GM21447 (cell line): ENCODE measurements at regions not wholly inside any gene's neighbourhood (a gene's known extent, or its start where the extent isn't known, plus 50 kb on each side); places are given as distances from the start of the nearest gene placed in this dataset.
"Not testable (repeated sequence)": the region's sequence is repeated elsewhere in the genome, so short reads cannot be mapped to it uniquely, and the experiment has no call there.

Source experiments
- ATAC-seq: cut with Tn5 transposase; IDR thresholded peaks from one replicate; pipeline ENCODE4 v1.9.1; 2021; ENCODE audit not compliant: unreplicated experiment

DNA sequence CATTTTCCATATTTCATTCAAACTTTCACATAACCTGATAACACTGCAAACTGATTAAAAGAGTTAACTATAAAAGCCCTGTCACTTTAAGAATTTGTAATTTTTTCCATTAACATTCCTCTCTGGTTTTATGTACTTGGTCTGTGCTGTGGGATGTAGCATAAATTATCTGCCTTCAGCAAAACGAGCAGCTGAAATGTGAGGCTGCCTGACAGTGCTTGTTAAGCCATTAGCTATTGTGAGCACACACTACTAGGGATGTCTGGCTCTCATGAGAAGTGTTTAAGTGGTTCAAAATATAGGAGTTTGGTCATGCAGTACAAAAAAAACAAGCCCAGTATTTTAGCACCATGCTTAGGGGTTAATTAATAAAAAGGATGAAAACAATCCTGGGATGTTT, 63.0 kb downstream of the HOXA1 start:
- ATAC-seq: no peak

DNA sequence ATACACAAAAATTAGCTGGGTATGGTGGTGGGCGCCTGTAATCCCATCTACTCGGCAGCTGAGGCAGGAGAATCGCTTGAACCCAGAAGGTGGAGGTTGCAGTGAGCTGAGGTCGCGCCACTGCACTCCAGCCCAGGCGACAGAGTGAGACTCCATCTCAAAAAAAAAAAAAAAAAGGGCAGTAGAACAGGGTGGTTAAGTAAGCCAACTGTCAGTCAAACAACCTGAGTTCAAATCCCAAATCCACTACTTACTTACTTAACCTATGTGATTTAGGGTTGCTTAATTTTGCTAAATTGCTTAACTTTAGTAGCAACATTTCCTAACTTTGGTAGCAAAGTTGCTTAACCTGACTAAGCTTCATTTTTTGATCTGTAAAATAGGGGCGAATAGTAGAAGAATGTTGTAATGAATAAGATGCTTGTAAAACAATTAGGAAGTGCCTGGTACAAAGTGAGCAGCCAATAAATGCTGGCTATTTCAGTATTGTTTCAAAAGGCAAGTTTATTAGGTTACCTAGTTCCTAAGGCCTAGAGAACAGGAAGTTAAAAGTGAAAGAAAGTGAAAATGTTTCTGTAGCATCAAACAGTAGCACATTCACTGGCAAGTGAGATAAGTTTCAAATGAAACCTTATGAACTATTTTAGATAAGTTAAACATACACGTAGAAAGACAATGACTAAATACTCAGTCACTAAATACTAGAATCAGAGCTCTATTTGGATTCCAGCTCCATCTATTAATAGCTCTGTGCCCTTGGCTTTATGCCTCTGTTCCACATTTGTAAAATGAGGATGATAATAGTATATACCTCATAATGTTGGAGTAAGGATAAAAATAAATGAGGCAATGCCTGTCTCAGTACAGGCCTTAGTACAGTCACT, 64.3 kb downstream of the HOXA1 start:
- ATAC-seq: peak; percentile 79

DNA sequence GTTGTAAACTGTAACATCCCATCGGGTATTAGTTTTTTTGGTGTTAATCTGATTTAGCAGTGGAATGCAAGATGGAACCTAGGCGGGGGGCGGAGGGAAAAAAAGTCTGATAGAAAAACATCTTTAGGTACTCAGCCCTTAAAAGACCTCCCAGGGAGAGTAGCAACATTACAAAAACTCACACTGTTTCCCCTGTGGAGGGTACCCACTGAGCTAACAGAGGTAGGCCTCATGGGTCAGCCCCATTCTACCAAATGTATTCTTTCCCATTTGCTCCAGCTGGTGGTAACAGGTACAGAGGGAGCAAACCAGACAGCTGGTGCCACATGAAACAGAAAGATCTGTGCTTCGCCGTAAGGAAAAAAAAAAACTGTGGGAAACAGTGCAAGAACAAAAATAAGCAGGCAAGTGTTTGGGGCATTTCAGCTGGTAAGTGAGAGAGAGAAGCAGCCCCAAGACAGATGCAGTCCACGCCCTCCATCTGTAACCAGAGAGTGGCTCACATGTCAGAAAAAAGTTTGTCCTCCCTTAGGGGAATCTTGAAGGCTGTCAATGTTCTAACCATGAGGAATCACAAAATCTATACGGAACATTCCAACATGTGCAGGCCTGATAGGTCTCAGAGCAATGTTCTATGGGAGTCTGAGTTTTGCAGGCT, 65.3 kb downstream of the HOXA1 start:
- no peak for ATAC-seq

DNA sequence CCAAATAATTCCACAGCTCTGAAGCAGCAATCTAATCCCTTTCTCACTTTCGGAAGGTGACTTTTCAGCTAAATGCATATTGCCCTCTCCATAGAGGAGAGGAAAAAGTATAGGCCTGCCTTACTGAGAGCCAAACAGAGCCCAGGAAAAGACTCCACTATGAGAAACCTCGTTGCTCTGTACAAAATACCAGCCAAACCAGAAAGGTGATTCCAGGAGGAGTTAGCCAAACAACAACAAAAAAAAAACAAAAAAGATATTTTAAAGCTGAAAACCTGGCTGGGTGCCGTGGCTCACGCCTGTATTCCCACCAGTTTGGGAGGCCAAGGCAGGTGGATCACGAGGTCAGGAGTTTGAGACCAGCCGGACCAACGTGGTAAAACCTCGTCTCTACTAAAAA, 70.5 kb downstream of the HOXA1 start:
- ATAC-seq: no peak

DNA sequence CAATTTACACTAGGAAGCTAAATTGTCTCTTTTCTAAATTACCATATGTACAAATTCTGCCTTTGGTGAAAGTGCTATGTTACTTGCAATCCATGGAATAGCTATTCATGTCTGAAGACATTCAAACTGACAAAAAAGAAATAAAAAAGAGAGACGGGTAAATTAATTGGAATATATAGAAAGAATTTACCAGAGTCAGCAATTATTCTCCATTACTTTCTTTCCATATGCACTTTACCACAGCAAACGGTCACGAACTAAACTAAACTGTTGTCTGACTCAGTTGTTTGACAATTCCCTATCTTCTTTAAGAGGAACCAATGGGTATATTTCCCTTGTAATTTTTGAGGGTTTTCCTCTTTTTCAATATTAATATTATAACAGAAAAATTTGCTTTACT, 85.7 kb downstream of the HOXA1 start:
- no peak for ATAC-seq

DNA sequence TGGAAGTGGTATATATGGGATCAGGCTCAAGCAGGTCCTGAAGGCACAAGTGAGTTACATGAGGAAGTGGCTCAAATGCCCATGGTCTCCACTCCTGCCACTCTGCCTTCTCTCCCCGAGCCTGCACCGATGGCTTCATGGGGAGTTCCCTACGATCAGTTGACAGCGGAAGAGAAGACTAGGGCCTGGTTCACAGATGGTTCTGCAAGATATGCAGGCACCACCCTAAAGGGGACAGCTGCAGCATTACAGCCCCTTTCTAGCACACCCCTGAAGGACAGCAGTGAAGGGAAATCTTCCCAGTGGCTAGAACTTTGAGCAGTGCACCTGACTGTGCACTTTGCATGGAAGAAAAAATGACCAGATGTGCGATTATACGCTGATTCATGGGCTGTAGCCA, 95.3 kb downstream of the HOXA1 start:
- ATAC-seq: no peak

DNA sequence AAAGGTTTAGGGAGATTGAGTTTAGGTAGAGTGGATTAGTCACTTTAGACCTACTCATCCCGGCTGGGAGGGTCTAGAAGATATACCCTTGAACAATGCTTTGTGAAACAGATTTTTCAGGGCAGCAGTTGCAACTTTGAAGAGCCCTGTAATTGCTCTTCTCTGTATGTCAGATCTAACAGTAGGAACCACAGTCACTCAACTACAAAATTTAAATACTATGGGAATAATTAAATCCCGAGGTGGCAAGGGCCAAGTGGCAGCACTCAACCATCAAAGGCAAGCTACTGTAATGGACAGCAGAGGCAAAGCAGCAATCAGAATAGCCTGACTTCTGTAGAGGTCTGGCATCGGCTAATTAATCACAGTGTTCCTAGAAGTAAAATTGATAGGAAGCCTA, 97.5 kb downstream of the HOXA1 start:
- ATAC-seq: not testable (repeated sequence)

DNA sequence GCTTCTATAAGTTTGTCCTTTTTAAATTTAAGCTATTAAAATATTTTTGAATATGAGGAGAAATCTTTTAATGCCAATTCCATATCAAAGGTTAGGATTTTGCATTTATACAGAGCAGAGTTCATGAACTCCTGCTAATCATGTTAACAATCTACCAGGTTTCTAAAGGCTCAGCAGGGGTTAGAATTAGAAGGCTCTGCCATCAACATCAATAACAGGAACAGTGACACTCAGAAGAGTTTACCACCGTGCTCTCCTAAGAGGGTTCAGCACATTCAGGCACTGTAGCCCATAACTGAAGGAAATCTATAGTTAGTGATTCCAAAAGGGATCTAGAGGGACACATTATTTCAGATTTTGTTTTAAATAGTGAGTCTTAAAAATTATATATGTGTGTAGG, 100.1 kb downstream of the HOXA1 start:
- no peak for ATAC-seq

DNA sequence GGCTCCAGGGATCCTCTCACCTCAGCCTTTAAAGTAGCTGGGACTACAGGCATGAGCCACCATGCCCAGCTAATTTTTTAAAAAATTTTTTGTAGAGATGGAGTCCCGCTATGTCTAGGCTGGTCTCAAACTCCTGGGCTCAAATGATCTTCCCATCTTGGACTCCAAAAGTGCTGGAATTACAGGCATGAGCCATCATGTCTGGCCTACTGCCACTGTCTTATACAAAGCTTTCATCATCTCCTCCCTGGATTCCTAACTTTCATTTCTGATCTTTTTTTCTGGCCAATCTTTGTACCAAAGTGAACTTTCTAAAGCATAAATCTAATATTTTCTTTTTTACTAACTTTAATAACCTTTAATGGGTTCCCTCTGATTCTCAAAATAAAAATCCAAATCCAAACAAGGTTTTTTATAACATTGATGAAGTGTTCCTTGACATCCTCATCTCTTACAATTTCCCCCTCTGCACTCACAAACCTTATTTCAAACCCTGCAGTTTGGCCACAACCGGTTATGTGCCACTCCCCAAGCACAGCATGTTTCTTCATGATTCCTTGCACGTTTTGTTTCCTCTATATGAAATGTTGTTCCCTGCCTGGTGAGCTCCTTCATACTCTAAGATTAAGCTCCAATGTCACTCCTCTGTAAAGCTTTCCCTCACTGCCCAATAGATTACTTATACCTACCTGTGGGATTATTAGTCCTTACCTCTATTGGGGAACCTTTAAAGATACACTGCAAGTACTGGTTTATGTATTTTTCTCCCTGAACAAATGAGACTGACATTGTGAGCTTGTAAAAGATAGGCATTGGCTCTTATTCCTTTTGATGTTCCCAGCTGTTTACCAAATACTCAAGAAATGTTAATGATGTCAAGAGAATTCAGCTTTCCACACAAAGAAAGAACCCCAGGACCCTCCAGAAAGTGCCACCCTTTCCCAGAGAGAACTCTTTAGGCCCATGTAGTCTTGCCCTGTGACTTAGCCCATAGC, 101.7 kb downstream of the HOXA1 start:
- ATAC-seq: no peak

DNA sequence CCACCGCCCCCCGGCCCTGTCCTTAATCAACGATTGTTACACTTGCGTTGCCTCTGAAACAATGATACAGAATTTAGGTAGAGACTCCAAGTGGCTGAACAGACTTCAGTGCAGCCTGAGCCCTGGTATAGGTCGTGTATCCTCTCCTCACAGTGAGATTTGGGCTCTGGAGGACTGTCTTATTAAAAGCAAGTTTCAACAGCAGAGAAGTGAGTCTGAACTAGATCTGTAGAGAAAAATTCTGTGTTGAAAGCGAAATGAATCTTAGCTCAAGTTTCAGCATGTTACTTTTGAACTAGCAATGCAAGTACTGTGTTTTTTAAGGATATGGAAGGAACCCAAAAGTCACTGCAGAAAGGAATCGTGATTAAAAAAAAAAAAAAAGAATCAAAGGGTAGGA, 103.1 kb downstream of the HOXA1 start:
- ATAC-seq: no peak

DNA sequence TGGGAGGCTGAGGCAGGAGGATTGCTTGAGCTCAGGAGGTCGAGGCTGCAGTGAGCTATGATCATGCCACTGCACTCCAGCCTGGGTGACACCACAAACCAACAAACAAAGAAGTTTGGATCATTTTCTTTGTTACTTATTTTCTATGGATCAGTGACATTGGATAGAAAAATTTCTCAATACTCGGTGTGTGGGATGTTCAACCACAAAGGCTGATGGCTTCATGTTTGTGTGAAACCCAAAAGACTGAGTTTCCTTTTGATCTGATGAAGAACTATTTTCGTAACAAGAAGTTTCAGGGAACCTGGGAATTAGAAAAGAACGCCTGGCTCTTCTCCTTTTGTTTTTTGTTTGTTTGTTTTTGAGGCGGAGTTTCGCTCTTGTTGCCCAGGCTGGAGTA, 104.0 kb downstream of the HOXA1 start:
- ATAC-seq: no peak

DNA sequence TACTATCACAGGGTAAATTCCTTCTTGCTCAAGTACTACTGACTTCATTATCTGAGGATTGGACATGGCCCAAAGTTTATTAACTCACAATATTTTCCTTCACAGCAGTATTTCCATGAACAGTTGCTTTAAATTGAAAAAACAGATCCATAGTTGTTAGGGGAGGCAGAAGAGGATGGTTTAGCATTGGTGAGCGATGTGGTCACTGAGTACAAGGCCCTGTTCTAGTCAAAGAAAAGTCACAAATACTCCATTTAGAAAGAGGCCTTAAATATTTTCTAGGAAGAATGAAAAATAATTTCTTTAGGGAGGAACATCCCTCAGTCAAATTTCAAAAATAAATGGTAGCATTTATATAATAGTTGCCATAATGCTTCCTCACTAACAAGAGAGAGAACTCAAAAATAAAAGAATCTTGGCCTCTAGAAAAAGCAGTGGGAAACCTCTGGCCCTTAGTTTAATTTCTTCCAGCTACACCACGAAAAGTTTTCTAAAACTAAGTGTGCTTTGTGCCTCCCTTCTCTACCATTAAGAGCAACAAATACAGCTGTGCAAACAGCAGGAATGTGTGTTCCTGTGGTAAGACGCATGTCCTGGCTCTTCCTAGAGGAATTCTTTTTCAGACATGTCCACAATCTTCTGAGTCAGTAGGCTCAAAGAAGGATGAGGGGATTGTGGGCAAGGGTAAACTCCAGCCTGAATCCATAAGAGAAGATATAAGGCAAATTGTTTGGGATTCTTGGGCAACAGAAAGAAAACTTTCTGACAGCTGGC, 105.7 kb downstream of the HOXA1 start:
- ATAC-seq: no peak

DNA sequence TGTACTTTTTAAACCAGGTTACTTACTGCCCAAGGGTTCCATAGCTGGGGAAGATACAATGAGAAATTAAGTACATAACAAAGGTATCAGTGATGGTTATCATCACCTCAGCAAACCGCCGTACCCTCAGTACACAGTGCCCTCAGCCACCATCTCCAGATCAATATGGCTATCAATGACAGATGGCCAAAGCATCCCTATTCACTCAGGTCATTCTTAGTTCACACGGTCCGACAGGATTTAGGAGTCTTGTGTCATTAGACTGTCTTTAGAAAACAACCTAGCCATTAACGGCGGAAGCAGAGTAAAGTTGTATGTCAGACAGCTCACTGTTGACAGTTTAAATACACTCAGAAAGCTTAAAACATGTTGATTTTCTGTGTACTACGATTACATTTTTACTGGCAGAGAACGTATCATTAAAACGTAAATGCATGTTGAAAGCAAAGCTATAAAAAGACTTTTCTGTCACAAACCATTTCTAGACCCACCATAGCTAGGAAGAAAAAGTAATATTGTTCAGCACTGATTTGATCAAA, 106.9 kb downstream of the HOXA1 start:
- no peak for ATAC-seq

DNA sequence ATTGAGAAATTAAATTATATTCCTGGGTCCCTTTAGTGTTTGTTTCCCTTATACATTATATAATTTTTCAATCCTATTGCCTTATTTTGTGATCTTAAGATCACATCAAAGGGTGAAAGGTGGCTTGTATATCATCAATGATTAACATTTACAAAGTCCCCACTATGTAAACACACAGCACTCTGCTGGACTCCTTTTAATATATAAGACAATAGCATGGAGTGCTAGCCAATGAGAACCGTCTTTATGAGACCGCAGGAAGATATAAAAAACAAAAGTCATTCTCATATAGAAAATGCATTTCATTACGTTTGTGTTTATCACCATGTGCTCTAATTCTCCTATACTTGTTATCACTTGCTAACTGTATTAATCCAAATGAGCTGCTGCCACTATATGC, 108.5 kb downstream of the HOXA1 start:
- no peak for ATAC-seq

DNA sequence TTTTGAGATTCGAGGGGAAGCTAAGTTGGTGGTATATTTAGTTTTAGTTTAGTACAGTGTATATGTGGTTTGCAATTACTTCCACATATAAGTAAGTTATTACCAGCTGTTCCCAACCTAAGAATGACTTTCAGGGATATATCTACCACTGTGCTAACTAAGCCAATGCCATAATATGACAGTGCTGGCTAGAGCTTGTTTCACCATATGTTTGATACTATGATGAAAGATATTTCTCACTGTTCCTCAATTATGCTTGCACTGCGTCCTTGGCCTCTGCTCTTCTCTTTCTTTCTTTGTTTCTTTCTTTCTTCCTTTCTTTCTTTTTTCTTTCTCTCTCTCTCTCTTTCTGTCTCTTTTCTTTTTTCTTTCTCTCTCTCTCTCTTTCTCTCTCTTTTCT, 113.8 kb upstream of the SKAP2 start:
- no peak for ATAC-seq

DNA sequence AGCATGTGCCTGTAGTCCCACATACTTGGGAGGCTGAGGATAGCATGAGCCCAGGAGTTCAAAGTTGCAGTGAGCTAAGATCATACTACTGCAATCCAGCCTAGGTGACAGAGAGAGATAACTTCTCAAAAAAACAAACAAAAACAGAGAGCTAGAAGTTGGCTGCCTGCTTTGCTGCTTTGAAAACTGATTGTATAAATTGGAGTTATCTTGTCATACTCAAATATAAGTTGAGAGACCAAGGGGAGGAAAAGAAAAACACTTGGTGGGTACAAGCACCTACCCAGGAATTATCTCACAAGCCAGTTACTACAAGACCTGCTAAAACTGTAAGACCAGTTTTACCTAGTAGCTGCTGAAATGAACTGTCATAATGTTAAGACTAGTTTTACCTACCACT, 112.5 kb upstream of the SKAP2 start:
- ATAC-seq: no peak

DNA sequence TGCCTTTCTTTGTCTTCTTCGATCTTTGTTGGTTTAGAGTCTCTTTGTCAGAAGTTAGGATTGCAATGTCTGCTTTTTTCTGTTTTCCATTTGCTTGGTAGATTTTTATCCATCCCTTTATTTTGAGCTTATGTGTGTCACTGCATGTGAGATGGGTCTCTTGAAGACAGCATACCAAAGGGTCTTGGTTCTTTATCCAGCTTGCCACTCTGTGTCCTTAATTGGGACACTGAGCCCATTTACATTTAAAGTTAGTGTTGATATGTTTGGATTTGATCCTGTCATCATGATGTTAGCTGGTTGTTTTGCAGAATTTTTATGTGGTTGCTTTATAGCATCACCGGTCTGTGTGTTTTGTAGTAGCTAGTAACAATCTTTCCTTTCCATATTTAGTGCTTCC, 107.5 kb upstream of the SKAP2 start:
- ATAC-seq: not testable (repeated sequence)

DNA sequence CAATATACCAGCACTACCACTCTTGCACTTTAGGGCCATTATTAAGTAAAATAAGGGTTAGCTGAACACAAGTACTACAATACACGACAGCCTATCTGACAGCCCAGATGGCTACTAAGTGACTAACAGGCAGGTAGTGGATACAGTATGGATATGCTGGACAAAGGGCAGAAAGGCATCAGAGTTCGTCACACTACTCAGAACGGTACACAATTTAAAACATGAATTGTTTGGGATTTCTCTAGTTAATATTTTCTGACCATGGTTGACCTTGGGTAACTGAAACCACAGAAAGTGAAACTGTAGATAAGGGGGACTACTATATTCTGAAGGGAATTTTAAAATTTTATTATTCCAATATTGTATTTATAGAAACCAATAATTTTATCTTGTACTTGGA, 101.3 kb upstream of the SKAP2 start:
- ATAC-seq: no peak

DNA sequence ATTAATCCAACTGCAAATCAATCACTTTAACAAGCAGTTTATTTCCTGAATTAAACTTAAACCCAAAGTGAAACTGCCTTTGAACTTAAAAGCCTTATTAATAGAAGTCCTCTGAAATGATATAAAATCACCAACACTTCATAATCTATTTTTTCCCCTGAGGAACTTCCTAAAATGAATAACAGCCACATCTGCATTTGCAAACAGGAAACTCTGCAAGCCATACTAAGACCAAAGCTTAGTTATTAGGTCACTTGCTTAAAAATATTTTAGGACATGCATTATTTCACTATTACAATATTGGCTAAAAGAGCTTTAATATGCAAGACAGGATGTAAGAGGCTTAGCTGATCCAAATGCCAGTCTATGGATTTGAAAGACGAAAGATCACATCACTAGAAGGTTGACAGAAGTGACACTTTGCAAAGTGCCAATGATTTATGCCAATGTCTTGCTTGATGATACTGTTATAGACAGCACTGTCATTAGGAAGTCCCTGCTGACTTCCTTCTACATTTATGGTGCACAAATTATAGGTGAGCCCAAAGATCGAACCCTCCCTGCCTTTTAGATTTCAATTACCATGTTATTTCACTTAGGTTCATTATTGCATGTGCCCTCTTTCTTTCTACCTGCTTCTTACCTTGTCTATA, 99.9 kb upstream of the SKAP2 start:
- ATAC-seq: no peak

DNA sequence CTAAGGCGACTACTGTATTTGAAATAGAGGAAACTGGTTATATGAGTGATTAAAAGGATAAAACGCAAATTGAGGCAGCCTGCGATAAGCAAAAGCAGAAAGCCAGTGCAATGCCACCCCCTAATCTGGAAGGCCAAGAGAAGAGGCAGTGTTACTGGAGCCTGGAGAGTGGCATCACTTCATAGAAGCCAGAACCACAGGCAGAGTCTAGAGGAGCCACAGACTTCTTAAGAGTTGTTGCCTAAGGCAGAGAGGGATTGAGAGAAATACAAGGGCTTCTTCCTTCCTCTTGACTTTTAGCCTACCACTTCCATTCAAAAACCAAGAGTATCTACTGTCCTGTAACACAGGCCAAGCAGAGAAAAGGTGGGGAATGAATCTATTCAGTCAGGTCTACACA, 94.9 kb upstream of the SKAP2 start:
- ATAC-seq: no peak
